ENCODE measurements at regions not wholly inside any gene's neighbourhood (a gene's known extent, or its start where the extent isn't known, plus 50 kb on each side); places are given as distances from the start of the nearest gene placed in this dataset.

DNA sequence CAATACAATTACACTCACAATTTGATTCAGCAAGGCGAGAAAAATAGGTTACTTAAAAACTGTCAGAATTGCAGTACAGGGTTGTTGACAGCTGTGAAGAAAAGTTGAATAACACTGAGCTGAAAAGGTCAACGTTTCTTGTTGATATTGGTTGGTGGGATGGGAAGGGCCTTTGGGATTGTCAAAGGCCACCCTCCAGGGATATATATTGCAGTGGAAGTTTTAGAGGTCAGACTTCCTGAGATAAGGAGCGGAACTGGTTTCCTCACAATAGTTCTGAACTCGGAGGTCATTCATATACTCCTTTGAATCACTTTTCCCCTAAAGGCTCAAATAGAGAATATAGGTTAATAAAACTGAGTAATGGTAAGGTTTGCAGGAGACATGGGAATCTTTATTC lies 417.2 kb downstream of the RAPGEF2 start:
- TF ChIP-seq EZH2 (IDR thresholded peaks at IDR 0.05; ENCODE audit: borderline replicate concordance, low read depth, low read length, severe bottlenecking): no peak
- TF ChIP-seq, protein P1, sequence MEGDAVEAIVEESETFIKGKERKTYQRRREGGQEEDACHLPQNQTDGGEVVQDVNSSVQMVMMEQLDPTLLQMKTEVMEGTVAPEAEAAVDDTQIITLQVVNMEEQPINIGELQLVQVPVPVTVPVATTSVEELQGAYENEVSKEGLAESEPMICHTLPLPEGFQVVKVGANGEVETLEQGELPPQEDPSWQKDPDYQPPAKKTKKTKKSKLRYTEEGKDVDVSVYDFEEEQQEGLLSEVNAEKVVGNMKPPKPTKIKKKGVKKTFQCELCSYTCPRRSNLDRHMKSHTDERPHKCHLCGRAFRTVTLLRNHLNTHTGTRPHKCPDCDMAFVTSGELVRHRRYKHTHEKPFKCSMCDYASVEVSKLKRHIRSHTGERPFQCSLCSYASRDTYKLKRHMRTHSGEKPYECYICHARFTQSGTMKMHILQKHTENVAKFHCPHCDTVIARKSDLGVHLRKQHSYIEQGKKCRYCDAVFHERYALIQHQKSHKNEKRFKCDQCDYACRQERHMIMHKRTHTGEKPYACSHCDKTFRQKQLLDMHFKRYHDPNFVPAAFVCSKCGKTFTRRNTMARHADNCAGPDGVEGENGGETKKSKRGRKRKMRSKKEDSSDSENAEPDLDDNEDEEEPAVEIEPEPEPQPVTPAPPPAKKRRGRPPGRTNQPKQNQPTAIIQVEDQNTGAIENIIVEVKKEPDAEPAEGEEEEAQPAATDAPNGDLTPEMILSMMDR (IDR thresholded peaks at IDR 0.05; ENCODE audit: borderline replicate concordance, extremely low read depth, low read length, poor library complexity, severe bottlenecking): no peak
